ENCODE measurements at regions not wholly inside any gene's neighbourhood (a gene's known extent, or its start where the extent isn't known, plus 50 kb on each side); places are given as distances from the start of the nearest gene placed in this dataset.

GRCh38 chr12:105783983-105784947 lies 354.5 kb downstream of the NUAK1 start:
- TF ChIP-seq REST (IDR thresholded peaks at IDR 0.05; ENCODE audit: low read depth) = no peak
- no peak for TF ChIP-seq CTCF (IDR thresholded peaks at IDR 0.05 in 2 of 3, conservative IDR thresholded peaks at IDR 0.05 in 1 of 3; ENCODE audit: borderline replicate concordance in 1 of 3, insufficient read depth in 1 of 3, low read depth in 2 of 3, low read length in 2 of 3)
- no peak for TF ChIP-seq EZH2phosphoT487 (IDR thresholded peaks at IDR 0.05; ENCODE audit: borderline replicate concordance)
- no peak for TF ChIP-seq EZH2 (IDR thresholded peaks at IDR 0.05)
- TF ChIP-seq SRF (IDR thresholded peaks at IDR 0.05; ENCODE audit: low read depth) = no peak
- no peak for TF ChIP-seq POLR2A (IDR thresholded peaks at IDR 0.05; ENCODE audit: borderline replicate concordance, extremely low read depth, insufficient read depth, insufficient read length)
- TF ChIP-seq POLR2AphosphoS5 (IDR thresholded peaks at IDR 0.05; ENCODE audit: low read depth, low read length) = no peak
- no peak for TF ChIP-seq ATF3 (IDR thresholded peaks at IDR 0.05)
